Stimulated activated CD8-positive, alpha-beta memory T cell treated with anti-CD3 and anti-CD28 coated beads, Interleukin-12 subunit alpha, Interleukin-12 subunit beta, amount 100 ng/mL, for 24 hours (primary cell): ENCODE measurements at regions not wholly inside any gene's neighbourhood (a gene's known extent, or its start where the extent isn't known, plus 50 kb on each side); places are given as distances from the start of the nearest gene placed in this dataset.

Experiments used
- DNase-seq: peaks from one replicate; pipeline ENCODE4 v3.0.0-alpha.2; 2020; ENCODE audit errors: extremely low read depth

DNA sequence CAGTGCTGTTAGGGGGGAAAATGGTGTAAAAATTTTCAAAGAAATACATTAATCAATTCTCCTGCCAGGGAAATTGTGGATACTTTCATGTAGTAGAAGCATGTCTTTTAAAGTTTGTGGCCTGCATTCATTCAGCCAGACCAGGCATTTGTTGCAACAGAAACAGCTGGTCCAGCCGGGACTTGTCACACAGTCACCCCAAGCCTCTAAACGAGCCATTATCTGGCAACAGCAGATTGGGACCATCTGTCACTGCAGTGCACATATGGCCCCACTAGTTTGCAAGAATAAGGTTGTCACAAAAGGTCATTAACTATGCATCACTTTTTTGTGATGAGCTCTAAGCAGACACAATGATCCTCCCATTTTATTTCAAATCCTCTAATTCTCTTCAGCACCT is 193.9 kb downstream of the PHLDA1 start:
- DNase-seq, result no peak

DNA sequence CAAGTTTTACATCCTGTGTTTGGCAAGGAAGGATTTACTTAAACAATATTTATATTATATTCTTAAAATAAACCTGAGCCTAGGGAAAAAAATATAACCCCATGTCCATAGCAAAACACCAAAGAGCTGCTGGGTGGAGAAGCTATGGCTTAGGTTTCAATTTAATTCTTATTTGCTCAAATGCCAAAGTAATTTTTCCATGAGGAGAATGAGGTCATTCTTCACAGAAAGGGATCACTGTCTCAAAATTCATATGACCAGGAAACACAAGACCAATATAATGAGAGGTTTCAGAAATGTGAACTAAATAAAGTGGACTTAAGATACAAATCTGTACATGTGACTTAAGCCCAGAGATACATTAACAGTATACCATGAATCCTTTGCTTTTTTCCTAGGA is 195.0 kb downstream of the PHLDA1 start:
- DNase-seq, result no peak

DNA sequence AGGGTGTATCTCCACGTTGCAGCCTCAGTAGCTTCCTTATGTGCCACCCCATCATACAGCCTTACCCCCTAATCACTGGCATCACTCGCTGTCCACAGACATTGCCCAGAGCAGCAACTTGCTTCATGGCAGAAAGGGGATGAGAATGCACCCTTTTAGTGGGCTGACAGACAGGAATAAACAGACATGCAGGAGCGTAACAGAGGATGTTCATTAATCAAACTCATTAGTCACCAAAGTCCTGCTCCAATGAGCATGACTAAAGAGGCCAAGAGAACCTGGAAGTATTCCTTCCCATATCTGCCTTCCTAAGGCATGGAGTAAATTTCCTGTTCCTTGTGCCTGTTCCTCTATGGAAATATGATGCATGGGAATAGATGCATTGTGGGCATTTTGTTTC is 197.0 kb downstream of the PHLDA1 start:
- DNase-seq, result no peak

DNA sequence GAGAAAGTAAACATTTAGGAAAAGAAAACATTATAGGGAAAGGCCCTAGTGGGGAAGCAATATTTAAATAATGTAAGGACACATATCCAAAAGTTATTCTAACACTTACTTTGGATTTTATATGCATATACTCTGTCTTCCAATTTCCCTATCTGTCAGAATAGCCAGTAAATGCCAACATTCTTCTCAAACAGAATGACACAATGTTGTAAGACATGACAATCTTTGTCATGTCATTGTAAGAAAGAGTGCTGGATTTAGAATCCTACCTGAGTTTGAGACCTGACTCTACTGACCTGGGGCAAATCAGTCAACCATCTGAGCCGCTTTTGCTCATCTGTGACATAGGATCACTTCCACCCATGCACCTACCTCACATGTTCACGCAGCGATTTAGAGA is 198.3 kb downstream of the PHLDA1 start:
- DNase-seq, result no peak

DNA sequence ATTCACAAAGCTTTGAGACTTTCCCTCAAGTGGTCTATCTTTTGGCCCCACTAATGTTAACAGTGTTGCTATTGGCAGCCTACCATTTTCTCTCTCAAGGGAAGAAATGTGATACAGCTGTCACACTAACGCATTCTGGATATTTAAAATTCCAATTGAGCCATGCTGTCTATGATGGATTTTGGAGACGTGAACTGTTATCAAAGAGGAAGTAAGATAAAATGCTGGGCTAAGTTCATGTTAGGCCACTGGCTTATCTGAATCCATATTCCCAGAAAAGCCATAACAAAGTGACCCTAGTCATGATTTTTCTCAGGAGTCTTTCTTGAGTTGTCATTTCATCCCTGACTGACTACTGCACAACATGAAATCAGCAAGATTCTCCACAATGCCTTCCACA is 200.2 kb downstream of the PHLDA1 start:
- no peak for DNase-seq

DNA sequence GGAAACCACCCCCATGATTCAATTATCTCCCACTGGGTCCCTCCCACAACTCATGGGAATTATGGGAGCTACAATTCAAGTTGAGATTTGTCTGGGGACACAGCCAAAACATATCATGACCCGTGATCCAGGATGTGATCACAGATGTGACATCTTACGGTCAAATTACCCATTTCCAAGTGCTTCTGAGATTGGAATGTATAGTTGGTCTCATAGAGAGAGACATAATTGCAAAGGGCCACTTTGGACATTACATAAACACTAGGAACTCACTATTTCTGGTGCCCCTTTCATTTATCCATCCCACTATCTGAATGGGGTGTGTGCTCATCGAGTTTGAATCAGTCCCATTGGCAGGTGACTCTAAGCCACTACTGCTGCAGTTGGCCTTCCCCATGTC is 204.5 kb downstream of the PHLDA1 start:
- no peak for DNase-seq

DNA sequence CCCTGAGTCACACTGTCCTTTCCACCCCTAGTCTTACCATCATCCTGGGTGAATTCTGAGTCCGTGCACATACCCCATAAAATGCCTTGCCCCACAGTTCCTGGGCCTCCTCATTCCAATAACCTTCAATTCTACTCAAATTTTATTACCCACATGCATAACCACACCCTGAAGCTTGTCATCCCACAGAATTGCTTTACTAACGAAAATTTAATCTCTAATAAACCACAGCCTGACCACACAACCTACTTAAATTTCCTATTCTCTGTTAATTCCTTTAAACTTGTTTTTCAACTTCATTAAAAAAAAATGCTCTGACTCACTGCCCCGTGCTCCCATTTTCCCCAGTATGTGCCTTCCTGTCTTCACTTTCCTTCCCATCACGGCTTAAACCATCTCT is 205.9 kb downstream of the PHLDA1 start:
- DNase-seq, result no peak

DNA sequence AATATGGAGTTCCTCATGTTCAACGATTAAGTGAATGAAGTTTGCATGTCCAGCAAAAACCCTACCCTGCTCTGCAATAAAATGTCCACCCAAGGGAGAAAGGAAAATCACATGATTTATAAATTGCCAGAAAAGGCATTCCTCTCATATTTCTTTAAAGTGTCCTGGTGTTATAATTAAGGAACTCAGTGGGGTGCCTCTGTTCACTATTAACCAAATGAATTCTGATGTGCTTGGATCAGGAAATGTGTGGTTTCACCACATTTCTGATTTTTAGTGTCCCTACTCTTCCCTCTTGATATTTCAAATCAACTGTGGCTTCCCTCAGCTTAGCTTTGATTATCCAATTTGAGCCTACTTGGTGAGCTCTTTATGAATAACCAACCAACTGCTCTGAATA is 208.1 kb downstream of the PHLDA1 start:
- DNase-seq, result no peak

DNA sequence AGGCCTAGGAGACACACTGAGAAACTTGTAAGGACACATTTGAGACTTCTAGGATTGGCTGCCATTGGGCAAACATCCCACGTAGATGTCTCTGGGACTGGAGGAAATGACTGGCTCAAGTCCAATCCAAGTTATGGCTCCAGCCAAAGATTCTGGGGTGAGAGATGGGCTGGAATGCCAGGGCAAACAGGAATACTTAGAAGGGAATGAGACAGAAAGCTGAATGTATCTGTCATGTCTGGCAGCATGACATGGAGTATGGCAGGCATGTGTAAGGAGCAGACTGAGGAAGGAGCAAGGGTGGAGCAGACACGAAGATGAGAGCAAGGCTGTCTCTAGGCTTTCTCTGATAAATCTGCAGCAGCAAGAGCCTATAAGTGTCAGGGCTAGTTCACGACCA is 209.2 kb downstream of the PHLDA1 start:
- DNase-seq, result no peak

DNA sequence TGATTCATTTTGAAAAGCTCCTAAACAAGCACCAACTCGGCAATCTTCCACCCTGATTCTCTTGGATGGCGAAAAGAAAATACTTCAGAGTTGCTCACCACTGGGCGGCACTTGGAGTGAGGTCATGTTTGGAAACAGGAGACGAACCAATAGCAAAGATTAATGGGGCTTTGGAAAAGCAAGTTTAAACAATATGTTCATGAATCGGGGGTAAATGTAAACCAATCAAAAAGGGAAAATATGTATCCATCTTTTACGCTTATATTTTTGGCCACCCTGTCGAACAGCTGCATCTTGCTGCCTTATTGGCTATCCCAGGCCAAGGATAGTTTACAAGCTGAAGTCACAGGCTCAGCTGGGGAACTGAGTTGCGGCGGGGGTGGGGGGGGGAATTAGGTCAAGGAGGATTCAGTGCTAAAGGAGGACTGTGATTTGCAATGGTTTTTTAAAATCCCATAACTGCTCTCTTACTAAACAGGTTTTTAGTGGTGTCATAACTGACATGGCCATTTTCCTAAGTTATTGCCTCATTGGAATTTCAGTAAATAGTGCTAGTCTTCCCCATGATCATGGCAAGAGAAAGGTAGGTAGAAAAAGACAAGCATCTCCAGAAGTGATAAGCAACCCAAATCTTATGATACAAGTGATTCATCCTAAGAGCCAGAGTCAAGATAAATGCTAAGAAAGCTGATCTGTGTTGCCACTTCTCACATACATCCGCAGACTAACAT is 210.6 kb downstream of the PHLDA1 start:
- DNase-seq, result no peak

DNA sequence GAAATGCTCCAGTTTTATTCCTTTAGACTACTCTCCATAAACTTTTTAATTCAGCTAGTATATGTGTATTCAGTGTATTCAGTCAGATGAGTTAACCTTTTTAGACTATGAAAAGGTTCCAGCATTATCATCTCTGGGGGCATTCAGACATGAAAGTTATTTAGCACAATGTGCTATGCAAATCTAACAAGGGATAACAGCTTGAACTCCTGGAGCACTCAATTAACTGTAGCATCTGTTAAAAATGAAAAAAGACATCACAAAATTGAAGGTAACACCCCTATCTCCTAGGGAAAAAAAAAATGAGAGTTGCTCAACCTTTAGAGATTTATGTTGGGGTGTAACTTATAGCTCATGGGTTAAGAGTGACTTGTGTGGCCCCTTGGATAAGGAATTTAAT is 211.5 kb downstream of the PHLDA1 start:
- DNase-seq, result no peak

DNA sequence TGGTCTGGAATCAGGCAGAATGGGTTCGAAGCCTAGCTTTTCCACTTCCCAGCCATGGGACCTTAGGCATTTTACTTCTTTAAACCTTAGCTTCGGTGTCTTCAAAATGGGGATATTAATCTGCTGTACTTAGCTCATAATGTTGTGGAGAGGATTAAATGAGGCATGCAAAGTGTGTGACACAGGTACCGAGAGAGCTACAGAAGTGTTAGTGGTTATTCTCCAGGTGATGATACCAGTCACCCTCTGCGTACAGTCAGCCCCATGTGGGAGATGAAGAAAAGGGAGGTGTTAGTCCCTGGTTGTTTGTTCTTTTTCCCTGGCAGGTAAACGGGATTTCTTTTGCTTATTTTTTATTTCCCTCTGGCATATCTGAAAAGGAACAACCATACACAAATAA is 212.1 kb downstream of the PHLDA1 start:
- no peak for DNase-seq

DNA sequence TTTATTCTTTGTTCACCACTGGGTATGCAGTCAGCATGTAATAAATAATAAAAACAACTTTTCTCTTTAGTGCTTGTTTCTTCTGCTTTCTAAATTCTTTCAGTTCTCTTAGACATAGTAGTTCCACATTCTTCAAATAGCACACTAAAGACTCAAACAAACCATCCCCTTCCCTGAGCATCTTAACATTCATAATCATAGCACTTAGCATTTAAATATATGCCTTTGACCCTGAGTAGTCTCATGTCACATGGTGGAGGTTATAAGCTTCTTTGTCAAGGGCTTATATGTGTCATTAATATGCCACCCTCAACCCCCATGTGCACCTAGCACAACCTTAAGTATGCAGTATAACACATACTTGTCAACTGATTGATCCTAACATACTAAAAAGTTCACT is 212.7 kb downstream of the PHLDA1 start:
- no peak for DNase-seq

DNA sequence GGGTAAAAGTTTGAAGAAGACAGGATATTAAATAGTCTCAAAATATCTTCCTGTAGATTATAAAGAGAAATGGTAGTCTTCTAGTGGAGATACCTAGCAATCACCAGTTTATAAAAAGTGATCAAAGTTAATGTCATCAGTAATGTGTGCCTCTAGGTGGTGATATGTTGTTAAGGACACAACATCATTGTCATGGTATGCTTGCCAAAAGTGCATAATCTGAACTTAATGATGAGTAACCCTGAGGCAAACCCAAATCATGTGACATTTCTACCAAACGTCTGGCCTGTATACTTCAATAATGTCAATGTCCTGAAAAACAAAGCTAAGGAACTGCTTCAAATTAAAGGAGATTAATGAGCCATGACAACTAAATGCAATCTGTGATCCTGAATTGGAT is 214.7 kb downstream of the PHLDA1 start:
- no peak for DNase-seq

DNA sequence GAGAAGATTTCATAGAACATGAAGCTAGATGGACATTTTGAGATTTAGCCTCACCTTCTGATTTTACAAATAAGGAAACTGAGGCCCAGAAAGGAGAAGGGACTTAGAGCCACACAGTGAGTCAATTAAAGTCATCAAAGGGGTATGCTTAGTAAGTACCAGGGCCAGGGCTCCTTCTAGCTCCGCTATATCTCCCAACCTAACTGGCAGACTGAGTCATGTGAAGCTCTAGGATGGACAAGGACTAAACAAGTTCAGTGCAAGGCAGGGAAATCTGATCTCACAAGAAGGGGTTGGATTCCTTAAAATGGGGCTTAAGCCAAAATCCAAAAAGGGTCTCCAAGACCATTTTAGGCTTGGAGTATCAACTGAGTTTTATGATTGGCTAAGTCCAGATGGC is 215.8 kb downstream of the PHLDA1 start:
- no peak for DNase-seq

DNA sequence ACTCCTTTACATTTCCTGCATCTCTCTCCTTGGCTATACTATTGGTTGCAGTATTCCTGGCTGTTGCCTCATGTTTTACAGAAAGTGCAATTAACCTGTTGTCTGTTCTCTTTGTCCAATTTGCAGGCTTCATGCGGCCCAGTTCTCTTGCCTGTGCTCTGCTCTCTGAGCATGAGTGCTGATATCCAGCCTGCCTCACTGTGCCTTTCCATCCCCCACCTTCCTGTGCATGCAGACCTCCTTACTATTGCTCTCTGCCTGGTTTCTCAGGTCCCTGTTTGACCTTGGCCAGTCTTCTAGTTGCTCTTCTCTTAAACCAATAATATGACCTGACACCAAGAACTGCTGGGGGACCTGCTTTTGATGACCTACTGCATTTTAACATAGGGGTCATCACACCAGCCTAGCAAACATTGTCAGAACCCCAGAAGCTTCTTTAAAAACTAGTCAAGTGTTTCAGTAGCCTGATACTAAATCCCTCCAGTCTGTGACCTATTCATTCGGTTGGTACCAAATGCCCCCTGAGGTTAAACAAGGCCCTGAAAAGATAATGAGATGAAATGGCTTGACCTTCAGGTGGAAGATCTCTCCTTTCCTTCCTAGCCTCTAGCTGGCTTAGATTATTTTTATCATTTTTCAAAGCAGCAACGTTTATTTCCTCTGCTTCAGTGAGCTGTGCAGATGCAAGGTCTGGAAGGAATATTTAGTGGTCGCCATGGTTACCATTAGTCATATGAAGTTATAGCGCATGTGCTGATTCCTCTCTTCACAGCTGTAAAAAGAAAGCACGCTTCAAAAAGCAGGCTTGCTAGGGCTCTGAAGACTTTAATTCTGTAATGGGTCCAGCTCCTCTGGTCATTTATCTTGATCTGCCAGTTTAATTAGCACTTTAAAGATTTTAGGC is 216.5 kb downstream of the PHLDA1 start:
- DNase-seq, result no peak

DNA sequence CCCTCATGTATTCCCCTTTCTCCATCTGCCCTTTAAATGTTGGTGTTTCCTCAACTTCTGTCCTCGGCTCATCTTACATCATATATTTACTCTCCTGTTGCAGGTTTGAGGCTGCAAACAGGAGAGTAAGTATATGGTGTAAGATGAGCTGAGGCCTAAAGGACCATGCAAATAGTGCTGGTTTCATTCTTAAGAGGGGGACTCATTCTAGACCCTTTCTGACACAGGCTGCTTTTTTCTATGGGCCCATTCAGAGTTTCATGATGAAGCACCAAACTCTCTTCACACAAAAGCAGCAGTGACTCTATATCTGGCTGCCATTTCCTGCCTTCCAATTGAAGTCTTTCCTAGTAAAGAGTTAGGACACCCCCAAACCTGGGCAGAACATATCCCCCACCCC is 218.5 kb downstream of the PHLDA1 start:
- DNase-seq, result no peak

DNA sequence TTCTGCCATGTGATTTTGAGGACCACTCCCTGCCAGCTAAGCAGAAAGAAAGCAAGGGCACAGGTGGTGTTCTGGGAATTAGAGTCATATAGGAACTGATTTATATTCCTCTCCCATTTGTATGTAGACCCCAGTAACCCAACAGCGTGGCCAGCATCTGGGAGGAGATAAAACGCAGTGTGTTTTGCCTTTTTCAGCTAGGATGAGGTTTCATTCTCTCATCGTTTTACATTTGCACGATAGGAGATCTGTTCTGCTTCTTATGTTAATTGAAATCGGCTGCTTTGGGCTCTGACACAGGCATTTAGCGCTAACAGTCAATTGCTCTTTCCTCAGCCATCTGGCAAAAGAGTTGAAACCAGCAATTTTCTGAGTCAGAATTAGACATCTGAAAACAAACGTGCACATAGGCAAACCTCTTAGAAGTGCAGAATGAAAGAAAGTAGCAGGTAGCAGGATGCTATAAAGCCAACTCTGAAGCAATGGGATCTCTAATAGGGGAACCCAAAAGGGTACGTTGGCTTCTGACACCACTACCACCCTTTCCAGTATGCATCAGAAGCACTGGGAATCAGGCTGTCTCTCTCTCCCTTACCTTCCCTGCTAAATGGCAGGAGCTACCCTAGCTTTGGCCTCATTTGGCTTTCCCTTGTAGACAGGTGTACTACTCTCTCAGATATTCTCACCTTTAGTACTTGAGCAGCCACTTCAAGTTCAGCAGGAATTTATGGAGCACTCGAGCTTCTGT is 219.1 kb downstream of the PHLDA1 start:
- no peak for DNase-seq

DNA sequence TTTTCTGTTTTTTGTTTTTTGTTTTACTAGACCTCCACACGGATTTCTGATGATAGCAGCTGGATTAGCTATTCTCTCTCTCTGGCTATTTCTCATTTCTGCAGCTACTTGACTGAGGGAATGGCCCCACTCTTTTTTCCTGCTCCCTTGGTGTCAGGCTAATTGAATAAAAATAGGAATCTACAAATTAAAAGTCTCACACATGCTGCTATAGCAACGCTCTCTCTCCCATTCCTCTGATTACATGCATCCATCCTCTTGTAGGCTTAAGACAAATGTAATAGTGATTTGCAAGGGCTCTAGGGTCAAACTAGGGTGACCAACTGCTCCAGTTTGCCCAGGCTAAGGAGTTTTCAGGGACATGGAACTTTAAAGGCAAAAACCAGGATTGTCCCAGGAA is 221.8 kb downstream of the PHLDA1 start:
- no peak for DNase-seq

DNA sequence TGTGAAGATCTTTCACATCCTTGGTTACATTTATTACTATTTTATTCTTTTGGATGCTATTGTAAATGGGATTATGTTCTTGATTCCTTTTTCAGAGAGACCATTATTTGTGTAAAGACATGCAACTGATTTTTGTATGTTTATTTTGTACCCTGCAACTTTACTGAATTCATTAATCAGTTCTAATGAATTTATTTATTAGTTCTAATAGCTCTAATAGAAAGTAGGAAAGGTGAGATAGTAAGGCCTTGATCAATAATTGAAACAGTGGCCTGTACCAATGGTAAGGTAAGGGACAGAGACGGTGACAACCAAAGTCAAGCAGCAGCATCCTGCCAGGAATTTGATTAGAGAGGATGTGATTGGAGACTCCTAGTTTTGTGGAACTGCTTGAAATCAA is 224.1 kb downstream of the PHLDA1 start:
- no peak for DNase-seq

DNA sequence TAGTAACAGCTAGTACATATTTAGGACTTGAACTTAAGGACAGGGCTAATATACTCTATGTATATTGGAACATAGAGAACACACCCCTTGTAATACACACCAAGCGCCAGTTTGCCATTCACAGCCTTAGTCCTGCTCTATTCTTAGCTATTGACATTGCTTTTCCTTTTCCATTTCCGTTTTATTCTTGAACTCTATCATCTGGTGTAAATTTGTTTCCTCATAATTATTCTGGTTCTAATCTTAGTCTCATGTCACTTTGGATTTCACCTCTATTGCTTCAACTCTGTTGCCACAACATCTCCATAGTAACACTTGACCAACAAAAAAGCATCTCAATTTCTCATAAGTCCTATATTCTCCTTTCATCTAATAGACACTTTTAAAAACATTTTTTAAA is 225.7 kb downstream of the PHLDA1 start:
- DNase-seq, result no peak

DNA sequence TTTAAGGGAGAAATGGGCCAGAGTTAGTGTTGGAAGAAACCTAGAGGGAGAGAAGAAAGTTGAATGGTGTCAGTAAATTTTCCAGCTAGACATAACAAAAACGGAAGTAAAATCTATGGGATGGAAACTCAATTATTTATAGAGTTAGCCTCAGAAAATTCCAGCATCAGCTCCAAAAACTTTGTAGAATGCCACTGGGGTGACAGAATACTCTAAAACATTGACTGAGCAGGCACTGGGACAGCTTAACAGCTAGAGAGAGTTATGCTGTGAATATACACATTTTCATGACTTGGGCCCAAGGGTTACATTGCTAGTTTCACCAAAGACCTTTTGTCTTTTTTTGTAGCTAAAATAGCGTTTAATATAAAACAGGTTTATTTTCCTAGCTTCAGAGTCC is 226.3 kb downstream of the PHLDA1 start:
- no peak for DNase-seq
